ENCODE measurements at regions not wholly inside any gene's neighbourhood (a gene's known extent, or its start where the extent isn't known, plus 50 kb on each side); places are given as distances from the start of the nearest gene placed in this dataset.

DNA sequence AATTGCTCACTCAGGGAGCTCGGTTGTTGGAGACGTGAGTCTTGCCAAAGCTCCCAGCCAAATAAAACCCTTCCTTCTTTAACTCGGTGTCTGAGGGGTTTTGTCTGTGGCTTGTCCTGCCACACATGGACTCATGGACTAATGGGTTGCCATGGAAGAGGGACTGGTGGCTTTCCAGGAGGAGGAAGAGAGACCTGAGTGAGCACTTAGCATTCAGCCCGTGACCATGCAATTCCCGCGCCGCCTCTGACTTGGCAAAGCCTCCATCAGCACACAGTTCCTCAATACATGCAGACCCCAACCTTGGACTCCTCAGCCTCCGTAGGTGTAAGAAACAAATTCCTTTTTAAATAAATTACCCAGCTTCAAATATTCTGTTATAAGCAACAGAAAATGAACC, 57.3 kb upstream of the TMEM18 start:
- TF ChIP-seq, protein P1, sequence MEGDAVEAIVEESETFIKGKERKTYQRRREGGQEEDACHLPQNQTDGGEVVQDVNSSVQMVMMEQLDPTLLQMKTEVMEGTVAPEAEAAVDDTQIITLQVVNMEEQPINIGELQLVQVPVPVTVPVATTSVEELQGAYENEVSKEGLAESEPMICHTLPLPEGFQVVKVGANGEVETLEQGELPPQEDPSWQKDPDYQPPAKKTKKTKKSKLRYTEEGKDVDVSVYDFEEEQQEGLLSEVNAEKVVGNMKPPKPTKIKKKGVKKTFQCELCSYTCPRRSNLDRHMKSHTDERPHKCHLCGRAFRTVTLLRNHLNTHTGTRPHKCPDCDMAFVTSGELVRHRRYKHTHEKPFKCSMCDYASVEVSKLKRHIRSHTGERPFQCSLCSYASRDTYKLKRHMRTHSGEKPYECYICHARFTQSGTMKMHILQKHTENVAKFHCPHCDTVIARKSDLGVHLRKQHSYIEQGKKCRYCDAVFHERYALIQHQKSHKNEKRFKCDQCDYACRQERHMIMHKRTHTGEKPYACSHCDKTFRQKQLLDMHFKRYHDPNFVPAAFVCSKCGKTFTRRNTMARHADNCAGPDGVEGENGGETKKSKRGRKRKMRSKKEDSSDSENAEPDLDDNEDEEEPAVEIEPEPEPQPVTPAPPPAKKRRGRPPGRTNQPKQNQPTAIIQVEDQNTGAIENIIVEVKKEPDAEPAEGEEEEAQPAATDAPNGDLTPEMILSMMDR (IDR thresholded peaks at IDR 0.05): no peak
- TF ChIP-seq POLR2A (IDR thresholded peaks at IDR 0.05) (no peak), POLR2AphosphoS5 (IDR thresholded peaks at IDR 0.05) (no peak), EP300 (IDR thresholded peaks at IDR 0.05) (no peak)

Measured in stomach (tissue), 4 donors.